GM21619 (cell line): ENCODE measurements at regions not wholly inside any gene's neighbourhood (a gene's known extent, or its start where the extent isn't known, plus 50 kb on each side); places are given as distances from the start of the nearest gene placed in this dataset.
"Not testable (repeated sequence)": the region's sequence is repeated elsewhere in the genome, so short reads cannot be mapped to it uniquely, and the experiment has no call there.

Experiments
- ATAC-seq: cut with Tn5 transposase; IDR thresholded peaks from one replicate; pipeline ENCODE4 v1.9.1; 2021; ENCODE audit not compliant: unreplicated experiment

GRCh38 chrX:66692512-66692911 lies 53.6 kb upstream of the EDA2R start:
- ATAC-seq, result not testable (repeated sequence)
